ENCODE measurements at regions not wholly inside any gene's neighbourhood (a gene's known extent, or its start where the extent isn't known, plus 50 kb on each side); places are given as distances from the start of the nearest gene placed in this dataset.

DNA sequence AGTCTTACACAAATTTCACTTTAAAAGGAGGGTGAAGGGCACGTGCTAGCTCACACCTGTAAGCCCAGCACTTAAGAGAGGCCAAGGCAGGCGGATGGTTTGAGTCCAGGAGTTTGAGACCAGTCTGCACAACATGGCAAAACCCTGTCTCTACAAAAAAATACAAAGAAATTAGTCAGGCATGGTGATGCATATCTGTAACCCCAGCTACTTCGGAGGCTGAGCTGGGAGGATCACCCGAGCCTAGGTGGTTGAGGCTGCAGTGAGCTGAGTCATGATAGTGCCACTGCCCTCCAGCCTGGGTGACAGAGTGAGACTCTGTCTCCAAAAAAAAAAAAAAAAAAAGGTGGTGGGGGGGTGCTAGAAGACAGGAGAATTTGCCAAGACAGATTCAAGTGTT is 237.3 kb upstream of the KLF14 start:
- no peak overlapping the region for H3K4me3 ChIP-seq
- DNase-seq: no peak
- H3K9me3 ChIP-seq: no peaks in the 10 kb centered on the region
- H3K27me3 ChIP-seq: no peaks in the 10 kb centered on the region
- no peaks in the 10 kb centered on the region for H3K36me3 ChIP-seq

DNA sequence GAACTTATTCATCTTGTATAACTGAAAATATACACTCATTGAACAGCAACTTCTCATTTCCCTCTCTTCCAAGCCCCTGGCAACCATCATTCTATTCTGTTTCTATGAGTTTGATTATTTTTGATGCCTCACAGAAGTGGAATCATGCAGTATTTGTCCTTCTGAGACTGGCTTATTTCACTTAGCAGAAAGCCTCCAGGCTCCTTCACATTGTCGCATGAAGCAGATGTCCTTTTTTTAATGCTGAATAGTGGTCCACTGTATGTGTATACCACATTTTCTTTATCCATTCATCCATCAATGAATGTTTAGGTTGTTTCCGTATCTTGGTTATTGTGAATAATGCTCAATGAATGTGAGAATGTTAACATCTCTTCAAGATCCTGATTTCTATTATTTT is 238.2 kb upstream of the KLF14 start:
- H3K36me3 ChIP-seq: no peaks in the 10 kb centered on the region
- no peaks in the 10 kb centered on the region for H3K9me3 ChIP-seq
- DNase-seq: no peak
- no peak overlapping the region for H3K4me3 ChIP-seq
- H3K27me3 ChIP-seq: no peaks in the 10 kb centered on the region

DNA sequence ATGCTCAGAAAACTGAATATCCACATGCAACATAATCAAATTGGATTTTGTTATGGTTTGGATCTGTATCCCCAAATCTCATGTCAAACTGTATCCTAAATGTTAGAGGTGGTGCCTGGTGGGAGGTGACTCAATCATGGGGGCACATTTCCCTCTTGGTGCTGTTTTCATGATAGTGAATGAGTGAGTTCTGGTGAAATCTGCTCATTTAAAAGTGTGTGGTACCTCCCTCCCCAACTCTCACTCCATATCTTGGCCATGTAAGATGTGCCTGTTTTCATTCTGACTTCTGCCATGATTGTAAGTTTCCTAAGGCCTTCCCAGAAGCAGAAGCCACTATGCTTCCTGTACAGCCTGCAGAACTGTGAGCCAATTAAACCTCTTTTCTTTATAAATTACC is 239.6 kb upstream of the KLF14 start:
- no peak for DNase-seq
- Histone ChIP-seq H3K27me3 (no peaks in the 10 kb centered on the region), H3K36me3 (no peaks in the 10 kb centered on the region), H3K9me3 (no peaks in the 10 kb centered on the region), H3K4me3 (no peak overlapping the region)

DNA sequence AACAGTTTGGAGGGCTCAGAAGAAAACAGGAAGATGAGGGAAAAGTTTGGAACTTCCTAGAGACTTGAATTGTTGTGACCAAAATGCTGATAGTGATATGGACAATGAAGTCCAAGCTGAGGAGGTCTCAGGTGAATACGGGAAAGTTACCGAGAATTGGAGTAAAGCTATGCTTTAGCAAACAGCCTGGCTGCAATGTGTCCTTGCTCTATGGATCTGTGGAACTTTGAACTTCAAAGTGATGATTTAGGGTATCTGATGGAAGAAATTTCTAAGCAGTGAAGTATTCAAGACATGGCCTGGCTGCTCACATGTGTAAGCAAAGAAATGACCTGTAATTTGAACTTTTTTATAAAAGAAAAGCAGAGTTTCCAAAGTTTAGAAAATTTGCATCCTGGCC is 240.2 kb upstream of the KLF14 start:
- H3K9me3 ChIP-seq: no peaks in the 10 kb centered on the region
- no peak overlapping the region for H3K4me3 ChIP-seq
- H3K27me3 ChIP-seq: no peaks in the 10 kb centered on the region
- H3K36me3 ChIP-seq: no peaks in the 10 kb centered on the region
- DNase-seq: no peak

DNA sequence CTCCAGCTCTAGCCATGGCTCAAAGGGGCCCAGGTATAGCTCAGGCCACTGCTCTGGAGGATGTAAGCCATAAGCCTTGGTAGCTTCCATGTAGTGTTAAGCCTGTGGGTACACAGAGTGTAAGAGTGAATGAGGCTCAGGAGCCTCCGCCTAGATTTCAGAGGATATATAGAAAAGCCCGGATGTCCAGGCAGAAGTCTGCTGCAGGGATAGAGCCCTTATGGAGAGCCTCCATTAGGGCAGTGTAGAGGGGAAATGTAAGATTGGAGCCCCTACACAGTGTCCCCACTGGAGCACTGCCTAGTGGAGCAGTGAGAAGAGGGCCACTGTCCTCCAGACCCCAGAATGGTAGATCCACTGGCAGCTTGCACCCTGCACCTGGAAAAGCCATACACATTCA is 240.8 kb upstream of the KLF14 start:
- no peak for DNase-seq
- H3K36me3 ChIP-seq: no peaks in the 10 kb centered on the region

DNA sequence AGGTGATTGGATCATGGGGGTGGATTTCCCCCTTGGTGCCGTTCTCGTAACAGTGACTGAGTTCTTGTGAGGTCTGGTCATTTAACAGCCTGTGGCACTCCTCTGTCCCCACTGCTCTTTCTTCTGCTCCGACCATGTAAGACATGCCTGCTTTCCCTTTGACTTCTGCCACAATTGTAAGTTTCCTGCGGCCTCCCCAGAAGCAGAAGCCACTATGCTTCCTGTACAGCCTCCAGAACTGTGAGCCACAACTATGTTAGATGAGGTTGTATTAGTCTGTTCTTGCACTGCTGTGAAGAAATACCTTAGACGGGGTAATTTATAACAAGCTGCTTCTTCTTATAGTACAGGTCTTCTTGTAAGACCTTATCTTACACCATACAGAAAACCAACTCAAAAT is 241.7 kb upstream of the KLF14 start:
- H3K9me3 ChIP-seq: no peaks in the 10 kb centered on the region
- no peak for DNase-seq
- no peaks in the 10 kb centered on the region for H3K36me3 ChIP-seq
- H3K27me3 ChIP-seq: no peaks in the 10 kb centered on the region
- no peak overlapping the region for H3K4me3 ChIP-seq

More for the DNA sequence above, 240.8 kb upstream of the KLF14 start:
- no peaks in the 10 kb centered on the region for H3K27me3 ChIP-seq
- no peak overlapping the region for H3K4me3 ChIP-seq
- no peaks in the 10 kb centered on the region for H3K9me3 ChIP-seq

- no peaks in the 10 kb centered on the region for H3K27me3 ChIP-seq
- no peak for DNase-seq
- no peaks in the 10 kb centered on the region for H3K36me3 ChIP-seq
- H3K4me3 ChIP-seq: no peak overlapping the region
- H3K9me3 ChIP-seq: no peaks in the 10 kb centered on the region
Observed at GRCh38 chr7:130982160-130982638, 248.2 kb upstream of the KLF14 start.

- H3K9me3 ChIP-seq: no peaks in the 10 kb centered on the region
- H3K36me3 ChIP-seq: no peaks in the 10 kb centered on the region
- no peaks in the 10 kb centered on the region for H3K27me3 ChIP-seq
- no peak overlapping the region for H3K4me3 ChIP-seq
- no peak for DNase-seq
Observed at GRCh38 chr7:130982651-130983050, 248.6 kb upstream of the KLF14 start.

- no peak for DNase-seq
- H3K36me3 ChIP-seq: no peaks in the 10 kb centered on the region
- no peaks in the 10 kb centered on the region for H3K9me3 ChIP-seq
- H3K4me3 ChIP-seq: no peak overlapping the region
- H3K27me3 ChIP-seq: no peaks in the 10 kb centered on the region
Observed at GRCh38 chr7:130985361-130985760, 251.4 kb upstream of the KLF14 start.

DNA sequence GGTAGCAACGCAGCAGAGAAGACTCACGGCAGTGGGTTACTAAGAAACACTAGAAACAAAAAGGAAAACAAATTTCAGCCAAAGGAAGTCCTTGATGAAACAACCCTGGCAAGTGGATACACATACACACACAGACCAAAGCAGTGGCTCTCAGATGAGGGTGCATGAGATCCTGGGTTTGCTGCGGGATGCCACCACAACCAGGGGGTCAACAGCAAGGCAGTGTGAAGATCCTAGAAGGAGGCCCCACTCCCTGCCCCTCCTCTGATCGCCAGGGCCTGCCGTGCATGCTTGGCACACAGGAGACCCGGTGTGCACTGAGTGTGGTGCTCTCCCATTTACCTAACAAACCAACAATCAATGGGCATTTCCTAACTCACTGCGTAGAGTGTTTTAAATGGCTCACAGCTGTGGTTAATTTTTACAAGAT is 252.3 kb upstream of the KLF14 start:
- no peaks in the 10 kb centered on the region for H3K9me3 ChIP-seq
- no peaks in the 10 kb centered on the region for H3K27me3 ChIP-seq
- no peak overlapping the region for H3K4me3 ChIP-seq
- no peaks in the 10 kb centered on the region for H3K36me3 ChIP-seq
- no peak for DNase-seq

DNA sequence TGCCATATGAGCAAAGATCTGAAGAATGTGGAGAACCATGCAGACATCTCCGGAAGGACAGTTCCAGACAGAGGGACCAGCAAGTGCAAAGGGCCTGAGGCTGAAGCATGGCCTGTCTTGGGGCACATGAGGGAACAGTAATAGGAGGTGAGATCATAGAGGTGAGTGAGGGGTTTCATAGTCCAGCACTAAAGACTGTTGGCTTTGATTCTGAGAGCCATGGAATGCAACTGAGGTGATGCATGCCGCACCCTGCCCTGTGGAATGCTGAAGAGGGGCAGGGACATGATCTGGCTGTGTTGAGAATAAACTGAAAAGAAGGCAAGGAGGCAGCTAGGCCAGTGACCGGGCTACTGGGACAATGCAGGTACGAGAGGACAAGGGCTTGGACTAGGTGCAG is 253.1 kb upstream of the KLF14 start:
- H3K27me3 ChIP-seq: no peaks in the 10 kb centered on the region
- no peaks in the 10 kb centered on the region for H3K9me3 ChIP-seq
- DNase-seq: no peak
- no peak overlapping the region for H3K4me3 ChIP-seq
- no peaks in the 10 kb centered on the region for H3K36me3 ChIP-seq

GRCh38 chr7:130988443-130988842 is 254.4 kb upstream of the KLF14 start:
- Histone ChIP-seq H3K9me3 (no peaks in the 10 kb centered on the region), H3K36me3 (no peaks in the 10 kb centered on the region), H3K27me3 (no peaks in the 10 kb centered on the region), H3K4me3 (no peak overlapping the region)
- no peak for DNase-seq

DNA sequence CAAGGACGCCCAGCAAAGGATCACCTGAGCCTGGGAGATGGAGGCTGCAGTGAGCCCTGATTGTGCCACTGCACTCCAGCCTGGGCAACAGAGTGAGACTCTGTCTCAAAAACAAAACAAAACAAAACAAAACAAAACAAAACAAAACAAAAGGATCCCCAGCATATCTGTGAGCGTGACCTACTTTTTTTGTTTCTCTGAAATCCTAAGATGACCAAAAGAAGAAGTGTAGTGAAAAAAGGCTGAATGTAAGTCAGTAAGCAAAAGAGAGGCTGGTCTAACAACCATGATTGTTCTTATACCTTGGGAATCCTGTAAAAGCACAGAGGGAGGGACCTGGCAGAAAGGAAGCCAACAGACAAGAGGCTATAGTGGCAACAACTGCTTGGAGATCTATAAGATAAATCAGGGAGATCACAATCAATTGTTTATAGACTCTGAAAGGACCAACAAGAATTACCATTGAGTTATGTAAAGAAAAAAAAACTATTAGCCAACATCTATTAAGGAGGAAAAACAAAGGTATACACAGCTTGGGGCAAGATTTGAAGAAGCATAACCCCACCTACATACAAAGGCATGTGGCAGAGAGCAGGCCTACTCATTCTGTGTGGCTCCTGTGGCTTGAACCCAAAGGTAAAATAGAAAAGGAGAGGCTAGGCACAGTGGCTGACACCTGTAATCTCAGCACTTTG is 255.2 kb upstream of the KLF14 start:
- Histone ChIP-seq H3K27me3 (no peaks in the 10 kb centered on the region), H3K36me3 (no peaks in the 10 kb centered on the region), H3K9me3 (no peaks in the 10 kb centered on the region), H3K4me3 (no peak overlapping the region)
- no peak for DNase-seq

DNA sequence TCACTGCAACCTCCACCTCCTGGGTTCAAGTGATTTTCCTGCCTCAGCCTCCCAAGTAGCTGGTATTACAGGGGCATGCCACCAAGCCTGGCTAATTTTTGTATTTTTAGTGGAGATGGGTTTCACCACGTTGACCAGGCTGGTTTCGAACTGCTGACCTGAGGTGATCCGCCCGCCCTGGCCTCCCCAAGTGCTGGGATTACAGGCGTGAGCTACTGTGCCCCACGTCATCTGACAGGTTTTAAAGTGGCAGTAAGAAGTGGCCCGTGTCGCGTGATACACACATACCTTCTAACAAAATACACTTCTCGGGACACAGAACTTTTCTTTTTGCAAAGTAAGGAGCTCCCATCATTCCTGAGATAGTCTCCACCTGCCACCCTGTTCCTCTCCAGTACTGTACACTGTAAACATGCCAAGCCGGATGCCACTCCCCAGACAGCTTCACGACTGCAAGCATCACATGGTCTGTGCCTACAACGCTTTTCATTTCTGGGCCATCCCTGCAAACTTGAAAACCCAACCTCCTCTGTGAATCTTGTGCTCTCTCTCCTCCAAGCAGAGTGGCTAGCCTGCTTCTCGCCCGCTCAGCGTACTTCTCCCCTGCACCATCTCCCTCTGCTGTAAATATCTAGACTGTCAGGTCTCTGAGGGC is 256.3 kb upstream of the KLF14 start:
- H3K36me3 ChIP-seq: no peaks in the 10 kb centered on the region
- no peak overlapping the region for H3K4me3 ChIP-seq
- no peaks in the 10 kb centered on the region for H3K9me3 ChIP-seq
- DNase-seq: no peak
- no peaks in the 10 kb centered on the region for H3K27me3 ChIP-seq

GRCh38 chr7:130993671-130994365 is 259.8 kb upstream of the KLF14 start:
- H3K9me3 ChIP-seq: no peaks in the 10 kb centered on the region
- no peaks in the 10 kb centered on the region for H3K27me3 ChIP-seq
- no peak overlapping the region for H3K4me3 ChIP-seq
- no peaks in the 10 kb centered on the region for H3K36me3 ChIP-seq
- no peak for DNase-seq

GRCh38 chr7:130994378-130995115 is 260.5 kb upstream of the KLF14 start:
- no peak for DNase-seq
- no peak overlapping the region for H3K4me3 ChIP-seq
- no peaks in the 10 kb centered on the region for H3K36me3 ChIP-seq
- H3K27me3 ChIP-seq: no peaks in the 10 kb centered on the region
- no peaks in the 10 kb centered on the region for H3K9me3 ChIP-seq

All from MG63 (cell line).